ENCODE measurements at regions not wholly inside any gene's neighbourhood (a gene's known extent, or its start where the extent isn't known, plus 50 kb on each side); places are given as distances from the start of the nearest gene placed in this dataset.
"Not testable (repeated sequence)": the region's sequence is repeated elsewhere in the genome, so short reads cannot be mapped to it uniquely, and the experiment has no call there.

DNA sequence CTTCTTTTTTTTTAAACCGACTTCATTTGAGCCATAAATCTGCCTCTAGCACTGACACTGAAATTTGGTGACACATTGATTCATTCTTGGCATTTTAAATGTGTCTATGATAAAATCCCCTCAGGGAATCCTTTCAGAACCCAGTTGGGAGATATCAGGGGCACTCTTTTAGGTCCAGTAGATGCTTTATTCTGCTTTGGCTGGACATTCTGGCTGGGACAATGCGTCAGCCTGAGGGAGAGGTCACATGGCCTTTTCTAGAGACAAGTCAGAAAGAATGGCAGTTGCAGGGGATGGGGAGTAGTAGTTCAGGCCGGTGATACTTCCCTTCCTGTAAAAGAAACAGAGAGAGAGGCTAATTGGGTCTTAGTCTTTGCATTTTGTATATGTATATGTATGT is 63.1 kb downstream of the TRIM43 start:
- DNase-seq (ENCODE audit: low read depth): not testable (repeated sequence)

DNA sequence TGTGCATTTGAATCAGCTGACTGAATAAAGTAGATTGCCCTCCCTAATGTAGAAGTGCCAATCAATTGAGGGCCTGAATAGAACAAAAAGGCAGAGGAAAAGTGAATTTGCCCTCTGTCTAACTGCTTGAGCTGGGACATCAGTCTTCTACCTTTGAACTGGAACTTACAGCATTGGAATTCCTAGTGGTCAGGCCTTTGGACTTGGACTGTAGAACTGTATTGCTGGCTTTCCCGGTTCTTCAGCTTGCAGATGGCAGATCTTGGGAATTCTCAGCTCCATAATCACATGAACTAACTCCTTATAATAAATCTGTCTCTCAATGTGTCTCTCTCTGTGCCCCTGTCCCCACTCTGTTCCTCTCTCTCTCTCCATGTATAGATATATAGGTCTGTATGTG is 64.8 kb downstream of the TRIM43 start:
- not testable (repeated sequence) for DNase-seq (ENCODE audit: low read depth)

DNA sequence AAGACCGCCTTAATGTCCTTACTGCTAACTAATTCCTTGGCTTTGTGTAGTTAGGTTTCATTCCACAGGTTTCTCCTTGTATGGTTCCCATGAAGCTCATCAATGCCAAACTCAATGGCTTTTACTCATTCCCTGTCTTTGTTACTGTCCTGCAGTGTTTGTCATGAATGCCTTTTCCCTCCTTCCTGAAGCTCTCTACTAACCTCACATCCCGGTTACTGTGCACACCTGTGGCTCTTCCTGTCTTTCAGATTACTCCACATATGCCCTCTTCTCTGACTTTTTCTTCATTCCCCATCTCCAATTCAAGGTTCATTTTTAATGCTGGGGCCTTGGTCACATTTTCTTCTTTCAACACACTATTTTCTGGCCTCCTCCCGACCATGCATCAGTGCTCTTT is 66.1 kb downstream of the TRIM43 start:
- DNase-seq (ENCODE audit: low read depth): not testable (repeated sequence)

- not testable (repeated sequence) for DNase-seq (ENCODE audit: low read depth)
These were observed 69.2 kb downstream of the TRIM43 start for GRCh38 chr2:95660766-95661562.

GRCh38 chr2:95663471-95664441 is 72.0 kb downstream of the TRIM43 start:
- not testable (repeated sequence) for DNase-seq (ENCODE audit: low read depth)

DNA sequence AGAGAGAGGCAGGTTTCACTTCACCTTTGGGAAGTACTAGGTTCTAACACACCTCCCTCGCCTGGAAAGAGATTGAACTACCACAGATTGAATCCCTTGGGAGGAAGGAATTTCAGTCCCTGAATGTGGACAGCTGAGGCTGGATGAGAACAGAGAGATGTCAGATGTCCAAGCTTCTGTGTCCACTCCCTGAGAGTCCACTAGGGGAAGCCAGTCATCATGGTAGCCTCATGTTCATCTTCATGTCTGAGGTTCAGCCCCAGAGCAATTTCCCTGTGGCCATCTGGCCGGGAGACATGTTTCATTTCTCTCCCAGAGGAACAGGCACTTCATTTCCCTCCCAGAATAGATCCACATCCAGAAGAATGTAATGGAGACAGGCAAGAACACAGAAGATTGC is 74.8 kb downstream of the TRIM43 start:
- not testable (repeated sequence) for DNase-seq (ENCODE audit: low read depth)

- no peak for DNase-seq (ENCODE audit: low read depth)
These were observed 75.7 kb downstream of the TRIM43 start for GRCh38 chr2:95667480-95667879.

GRCh38 chr2:95668934-95669333 is 77.1 kb downstream of the TRIM43 start:
- not testable (repeated sequence) for DNase-seq (ENCODE audit: low read depth)

DNA sequence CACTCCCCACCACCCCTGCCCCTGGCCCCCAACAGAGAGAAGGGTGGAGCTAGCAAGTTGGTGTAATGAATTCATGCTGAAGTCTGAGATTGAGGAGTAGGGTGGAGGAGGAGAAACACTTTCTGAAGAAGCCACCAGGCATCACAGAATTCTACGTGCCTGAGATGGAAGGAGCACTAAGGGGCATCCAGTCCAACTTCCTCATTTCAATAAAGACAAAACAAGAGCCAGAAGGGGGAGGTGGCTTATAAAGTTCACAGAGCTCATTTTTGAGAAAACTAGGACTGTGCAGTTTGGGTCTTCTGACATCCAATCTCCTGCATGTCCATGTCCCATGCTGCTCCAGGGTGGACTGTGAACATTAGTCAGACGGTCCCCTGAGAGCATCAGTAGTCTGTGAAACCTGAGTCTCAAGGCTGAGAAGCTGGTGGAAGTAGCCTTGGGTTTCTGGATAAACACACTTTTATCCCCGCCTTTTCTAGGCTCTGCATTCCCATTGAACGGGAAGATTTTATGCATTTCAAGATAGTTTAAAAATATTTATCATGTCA is 77.7 kb downstream of the TRIM43 start:
- no peak for DNase-seq (ENCODE audit: low read depth)

DNA sequence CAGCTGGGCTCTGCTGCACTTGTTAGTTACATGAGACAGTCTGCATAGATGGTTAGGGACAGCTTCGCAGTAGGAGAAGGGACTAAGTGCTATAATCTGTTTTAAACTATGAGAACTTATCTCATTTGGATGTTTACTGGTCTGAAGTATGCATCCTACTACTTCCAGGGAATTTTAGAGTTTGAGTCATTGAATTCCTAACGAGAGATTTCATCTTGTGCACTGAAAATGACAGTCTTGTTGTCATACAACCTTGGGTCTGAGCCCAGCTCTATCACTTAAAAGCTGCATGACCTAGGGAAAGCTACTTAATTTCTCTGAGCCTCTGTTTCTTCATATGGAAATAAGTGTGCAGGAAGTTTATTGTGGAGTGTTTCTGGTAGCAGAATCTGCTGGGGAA is 78.4 kb downstream of the TRIM43 start:
- peak; percentile 12 for DNase-seq (ENCODE audit: low read depth)

GRCh38 chr2:95670686-95671085 is 78.9 kb downstream of the TRIM43 start:
- DNase-seq (ENCODE audit: low read depth): no peak

DNA sequence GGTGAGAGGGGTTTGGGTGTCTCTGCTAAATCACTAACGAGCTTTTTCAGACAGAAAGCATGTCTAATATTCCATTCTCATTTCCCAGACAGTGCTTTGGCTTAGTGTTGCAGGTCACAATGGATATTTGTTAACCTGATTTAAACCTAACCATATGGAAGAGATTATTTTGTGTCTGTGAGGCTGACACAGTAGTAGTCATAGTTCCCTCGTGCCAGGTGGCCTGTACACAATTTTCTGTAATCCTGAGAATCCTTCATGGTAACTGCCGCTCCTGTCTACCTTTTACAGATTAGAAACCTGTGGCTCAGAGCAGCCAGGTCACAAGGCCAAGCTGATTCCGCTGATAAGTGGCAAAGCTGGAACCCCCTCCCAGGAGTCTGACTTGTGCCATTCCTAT is 79.4 kb downstream of the TRIM43 start:
- not testable (repeated sequence) for DNase-seq (ENCODE audit: low read depth)

GRCh38 chr2:95671992-95672391 is 80.2 kb downstream of the TRIM43 start:
- DNase-seq (ENCODE audit: low read depth): not testable (repeated sequence)

GRCh38 chr2:95672500-95672899 is 80.7 kb downstream of the TRIM43 start:
- not testable (repeated sequence) for DNase-seq (ENCODE audit: low read depth)

DNA sequence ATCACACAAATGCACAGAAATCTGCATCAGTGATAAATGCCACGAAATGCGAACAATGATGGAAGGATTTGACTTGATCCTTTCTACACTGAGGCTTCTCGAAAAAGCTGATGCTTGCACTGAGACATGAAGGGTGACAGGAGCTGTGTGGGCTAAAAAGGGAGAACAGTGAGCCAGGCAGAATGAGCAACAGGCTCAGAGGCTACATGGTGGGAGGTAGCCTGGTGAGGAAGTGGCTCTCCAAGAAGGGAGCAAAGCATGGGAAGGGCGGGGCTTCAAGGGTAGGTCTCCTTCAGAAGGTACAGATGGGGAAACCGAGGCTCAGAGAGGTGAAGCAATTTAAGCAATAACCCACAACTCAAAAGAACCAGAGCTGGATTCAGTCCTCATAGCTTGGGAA is 82.4 kb downstream of the TRIM43 start:
- no peak for DNase-seq (ENCODE audit: low read depth)

DNA sequence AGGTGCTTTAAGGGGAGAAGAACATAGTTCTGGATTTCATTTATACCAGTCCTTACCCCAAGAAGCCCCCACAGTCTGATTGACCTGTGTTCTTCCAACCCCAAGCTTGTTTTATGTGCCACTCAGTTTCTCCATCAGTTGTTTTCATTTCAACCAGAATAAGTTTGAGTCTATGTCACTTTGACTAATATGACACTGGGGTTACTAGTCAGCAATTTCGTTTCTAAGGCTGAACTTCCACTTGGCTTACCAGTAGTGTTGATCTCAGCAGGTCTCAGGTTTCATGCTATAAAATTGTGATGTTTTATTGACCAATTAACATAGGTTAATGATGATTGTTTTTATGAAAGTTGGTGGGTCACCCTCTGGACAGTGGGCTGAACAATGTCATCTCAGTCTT is 84.8 kb downstream of the TRIM43 start:
- DNase-seq (ENCODE audit: low read depth): not testable (repeated sequence)

DNA sequence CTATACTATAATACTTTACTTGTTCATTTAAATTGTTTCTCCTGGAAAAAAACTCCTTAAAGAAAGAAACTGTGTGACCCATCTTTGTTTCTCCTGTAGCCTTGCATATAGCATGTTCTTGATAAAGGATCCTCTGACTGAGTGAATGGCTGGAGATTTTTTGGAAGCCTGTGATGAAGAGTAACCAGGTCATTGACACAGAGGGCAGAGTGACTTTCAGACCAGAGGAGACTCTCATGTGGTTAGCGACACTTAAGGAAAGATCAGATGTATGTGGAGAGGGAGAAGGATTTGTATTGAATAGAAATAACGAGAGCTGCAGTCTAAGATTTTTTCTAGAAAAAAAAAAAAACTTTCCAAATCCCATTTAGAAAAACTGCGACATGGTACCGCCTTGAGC is 85.5 kb downstream of the TRIM43 start:
- DNase-seq (ENCODE audit: low read depth): no peak

GRCh38 chr2:95677833-95678232 is 86.0 kb downstream of the TRIM43 start:
- not testable (repeated sequence) for DNase-seq (ENCODE audit: low read depth)

- DNase-seq (ENCODE audit: low read depth): not testable (repeated sequence)
These were observed 89.4 kb downstream of the TRIM43 start for GRCh38 chr2:95681158-95681557.

DNA sequence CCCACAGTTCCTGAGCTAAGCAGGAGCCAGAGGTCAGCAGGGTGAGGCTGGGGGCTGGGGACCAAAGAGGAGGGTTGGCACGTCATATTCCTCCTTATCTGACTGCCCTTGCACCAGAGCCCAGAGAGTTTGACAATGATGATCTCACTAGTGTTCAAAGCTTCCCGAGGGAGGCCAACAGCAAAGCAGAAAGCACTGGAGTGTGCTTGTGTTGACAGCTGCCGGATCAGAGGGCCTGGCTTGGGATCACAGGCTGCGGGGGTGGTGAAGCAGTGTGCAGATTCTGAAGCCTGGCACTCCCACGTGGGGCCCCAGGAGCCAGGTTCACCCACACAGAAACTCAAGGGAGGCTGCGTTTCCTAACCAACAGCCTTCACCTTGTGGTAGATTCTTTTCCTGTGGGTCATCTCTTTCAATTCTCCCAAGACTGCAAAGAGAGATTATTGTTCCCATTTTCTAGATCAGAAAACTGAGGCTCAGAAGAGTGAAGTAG is 89.8 kb downstream of the TRIM43 start:
- DNase-seq (ENCODE audit: low read depth): peak; percentile 30

DNA sequence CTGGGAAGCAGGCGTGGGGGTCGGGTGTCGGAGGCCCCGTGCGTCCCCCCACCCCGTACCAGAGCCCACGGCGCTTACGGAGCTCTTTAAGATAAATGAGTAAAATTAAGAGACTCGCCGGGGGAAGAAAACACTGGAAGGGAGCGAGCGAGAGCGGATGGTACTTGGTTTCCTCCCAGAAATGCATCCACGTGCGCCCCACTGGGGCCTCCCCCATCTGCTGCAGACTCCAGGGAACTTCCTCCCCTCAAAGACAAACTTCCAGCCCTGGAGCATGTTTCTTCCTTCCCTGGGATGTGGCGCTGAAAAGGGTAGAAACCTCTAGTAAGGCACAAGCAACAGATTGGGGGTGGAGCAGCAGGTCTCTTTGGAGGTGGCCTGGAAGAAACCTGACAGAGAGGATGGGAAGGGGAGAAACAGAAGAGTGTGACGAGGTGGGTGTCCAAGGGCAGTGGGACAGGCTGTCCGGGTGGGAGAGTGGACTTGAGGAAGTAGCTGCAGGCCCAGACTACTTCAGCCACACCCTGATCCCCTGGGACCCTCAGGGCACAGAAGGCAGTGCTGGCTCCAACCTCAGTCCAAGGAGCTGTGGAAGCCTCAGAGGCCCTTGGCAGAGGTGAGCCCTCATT is 91.2 kb downstream of the TRIM43 start:
- DNase-seq (ENCODE audit: low read depth): peak; percentile 5

DNA sequence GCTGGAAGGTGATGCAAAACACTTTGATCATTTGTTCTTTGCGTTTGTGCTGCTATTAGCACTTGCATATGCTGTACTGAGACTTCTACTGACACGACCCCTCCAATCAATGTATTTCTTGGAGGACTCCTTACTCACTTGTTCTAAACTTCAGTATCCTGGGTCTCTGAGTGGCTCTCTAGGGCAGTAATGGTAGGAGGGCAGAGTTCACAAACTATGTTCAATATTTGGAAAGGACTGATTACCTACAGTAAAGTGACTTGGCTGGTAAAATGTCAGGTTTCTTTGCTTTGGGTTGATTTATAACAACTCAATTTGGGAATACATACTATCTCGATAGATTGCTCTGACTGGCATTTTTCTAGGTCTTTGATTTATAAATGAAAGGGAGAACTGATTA is 93.7 kb downstream of the TRIM43 start:
- no peak for DNase-seq (ENCODE audit: low read depth)
